A673 (cell line): ENCODE measurements at regions not wholly inside any gene's neighbourhood (a gene's known extent, or its start where the extent isn't known, plus 50 kb on each side); places are given as distances from the start of the nearest gene placed in this dataset.

Source experiments
- EZH2 ChIP-seq: fragments of 200-600 bp; sonication (generic); IDR thresholded peaks from 2 replicates; pipeline ENCODE4 v1.6.1; 2017; ENCODE audit warnings: borderline replicate concordance, low read depth, mild to moderate bottlenecking, mixed read lengths, antibody characterized with exemption, low read length; ENCODE audit not compliant: poor library complexity, severe bottlenecking
- TF ChIP-seq, protein P1 (sequence below): fragments of 300-800, 200-600 bp; sonication (generic); conservative IDR thresholded peaks from 2 replicates; pipeline ENCODE4 v1.5.1; 2017; ENCODE audit warnings: low read depth, mild to moderate bottlenecking, antibody characterized with exemption, low read length, moderate library complexity, mixed read lengths

DNA sequence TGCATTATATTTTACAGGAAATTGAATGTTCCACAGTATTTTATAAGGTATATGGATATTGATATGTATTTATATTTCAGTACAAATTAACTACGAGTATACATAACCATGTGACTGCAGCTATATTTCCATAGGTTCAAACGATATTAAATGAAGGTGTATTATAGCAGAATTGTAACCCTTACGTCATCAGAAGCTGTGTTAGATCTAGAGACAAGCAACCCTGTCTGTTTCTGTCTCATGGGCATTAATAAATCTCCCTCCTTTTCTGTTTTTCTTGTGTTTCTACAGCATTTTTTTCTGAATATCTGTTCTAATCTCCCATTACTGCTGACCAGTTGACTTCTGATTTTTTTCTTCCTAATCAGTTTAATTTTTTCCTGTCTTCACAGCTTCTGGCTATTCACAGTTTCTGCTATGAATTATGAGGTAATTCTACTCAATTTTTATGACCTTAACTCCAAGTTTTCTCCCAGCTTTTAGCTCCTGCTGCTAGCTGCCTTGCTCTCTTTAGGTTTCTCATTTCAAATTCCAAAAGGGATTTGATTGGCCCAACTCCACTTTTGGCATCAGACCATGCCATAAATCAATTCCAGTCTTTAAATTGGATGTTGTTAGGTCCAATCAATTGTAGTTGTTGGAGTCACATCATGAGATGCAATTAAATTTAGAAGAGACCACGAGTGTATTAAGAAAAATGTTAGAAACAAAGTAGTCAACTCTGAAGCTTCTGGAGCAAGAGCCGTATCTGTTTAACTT is 277.5 kb upstream of the ZSWIM2 start:
- TF ChIP-seq, protein P1, sequence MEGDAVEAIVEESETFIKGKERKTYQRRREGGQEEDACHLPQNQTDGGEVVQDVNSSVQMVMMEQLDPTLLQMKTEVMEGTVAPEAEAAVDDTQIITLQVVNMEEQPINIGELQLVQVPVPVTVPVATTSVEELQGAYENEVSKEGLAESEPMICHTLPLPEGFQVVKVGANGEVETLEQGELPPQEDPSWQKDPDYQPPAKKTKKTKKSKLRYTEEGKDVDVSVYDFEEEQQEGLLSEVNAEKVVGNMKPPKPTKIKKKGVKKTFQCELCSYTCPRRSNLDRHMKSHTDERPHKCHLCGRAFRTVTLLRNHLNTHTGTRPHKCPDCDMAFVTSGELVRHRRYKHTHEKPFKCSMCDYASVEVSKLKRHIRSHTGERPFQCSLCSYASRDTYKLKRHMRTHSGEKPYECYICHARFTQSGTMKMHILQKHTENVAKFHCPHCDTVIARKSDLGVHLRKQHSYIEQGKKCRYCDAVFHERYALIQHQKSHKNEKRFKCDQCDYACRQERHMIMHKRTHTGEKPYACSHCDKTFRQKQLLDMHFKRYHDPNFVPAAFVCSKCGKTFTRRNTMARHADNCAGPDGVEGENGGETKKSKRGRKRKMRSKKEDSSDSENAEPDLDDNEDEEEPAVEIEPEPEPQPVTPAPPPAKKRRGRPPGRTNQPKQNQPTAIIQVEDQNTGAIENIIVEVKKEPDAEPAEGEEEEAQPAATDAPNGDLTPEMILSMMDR = no peak
- no peak for TF ChIP-seq EZH2
